GDM1 (cell line): ENCODE measurements at regions not wholly inside any gene's neighbourhood (a gene's known extent, or its start where the extent isn't known, plus 50 kb on each side); places are given as distances from the start of the nearest gene placed in this dataset.
"Not testable (repeated sequence)": the region's sequence is repeated elsewhere in the genome, so short reads cannot be mapped to it uniquely, and the experiment has no call there.

ENCODE experiments used
- DNase-seq: peaks from one replicate; lab custom pipeline; 2025; lab: John Stamatoyannopoulos, UW

DNA sequence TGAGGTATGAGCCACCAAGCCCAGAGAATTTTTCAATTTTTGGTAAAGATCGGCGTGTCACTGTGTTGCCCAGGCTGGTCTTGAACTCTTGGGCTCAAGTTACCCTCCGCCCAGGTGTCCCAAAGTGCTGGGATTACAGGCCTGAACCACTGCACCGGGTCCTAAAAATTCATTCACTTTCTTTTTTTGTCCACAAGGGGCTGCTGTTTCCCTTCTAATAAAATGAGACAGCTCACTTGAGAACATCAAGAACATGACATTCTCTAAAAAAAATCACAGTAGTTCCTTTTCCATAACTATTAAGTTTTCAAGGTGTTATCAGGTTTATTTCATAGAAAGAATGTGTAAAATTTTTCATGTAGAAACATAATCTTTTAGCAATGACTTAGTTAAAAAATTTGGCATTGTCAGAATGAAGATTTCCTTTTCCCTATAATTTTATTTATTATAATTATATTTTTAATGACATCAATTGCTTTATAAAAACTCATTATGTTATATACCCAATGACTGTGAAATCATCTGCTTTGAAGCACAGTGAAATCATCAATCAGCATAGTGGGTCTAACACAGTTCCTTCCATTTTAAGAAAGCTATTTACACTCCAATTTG, 1723.8 kb upstream of the DEFB115 start:
- DNase-seq = not testable (repeated sequence)

DNA sequence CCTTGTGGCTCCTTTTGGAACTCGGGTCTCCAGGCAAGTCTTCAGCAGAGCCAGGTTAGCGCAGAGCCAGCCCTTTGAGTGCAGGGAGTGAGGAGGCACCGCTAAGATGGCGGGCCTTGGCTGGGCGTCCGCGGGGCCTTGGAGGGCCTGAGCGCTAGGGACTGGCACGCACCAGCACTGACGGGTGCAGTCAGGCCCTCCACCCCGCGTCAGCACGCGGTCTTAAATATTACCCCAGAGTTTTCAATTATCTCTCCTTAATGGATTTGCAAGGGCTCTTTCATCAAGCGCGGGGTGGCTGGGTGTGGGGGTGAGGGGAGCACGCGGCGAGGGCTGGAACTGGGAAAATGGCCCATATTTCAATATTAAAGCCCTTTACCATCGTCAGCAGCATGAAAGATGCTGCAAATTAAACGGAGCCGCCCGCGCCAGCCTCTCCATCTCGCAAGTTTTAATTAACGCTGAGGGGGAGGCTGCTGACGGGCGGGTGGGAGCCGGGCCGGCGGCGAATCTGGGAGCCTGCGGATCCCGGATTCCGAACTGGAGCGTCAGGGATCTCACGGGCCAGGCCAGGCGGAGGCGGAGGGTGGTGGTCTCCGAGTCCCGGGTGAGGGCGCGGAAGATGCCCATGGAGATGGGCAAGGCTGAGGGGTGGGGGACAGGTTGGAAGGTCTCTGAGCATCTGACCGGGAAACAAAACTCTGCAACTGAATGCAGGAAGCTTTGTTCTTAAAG, 1690.4 kb upstream of the DEFB115 start:
- DNase-seq = not testable (repeated sequence)

DNA sequence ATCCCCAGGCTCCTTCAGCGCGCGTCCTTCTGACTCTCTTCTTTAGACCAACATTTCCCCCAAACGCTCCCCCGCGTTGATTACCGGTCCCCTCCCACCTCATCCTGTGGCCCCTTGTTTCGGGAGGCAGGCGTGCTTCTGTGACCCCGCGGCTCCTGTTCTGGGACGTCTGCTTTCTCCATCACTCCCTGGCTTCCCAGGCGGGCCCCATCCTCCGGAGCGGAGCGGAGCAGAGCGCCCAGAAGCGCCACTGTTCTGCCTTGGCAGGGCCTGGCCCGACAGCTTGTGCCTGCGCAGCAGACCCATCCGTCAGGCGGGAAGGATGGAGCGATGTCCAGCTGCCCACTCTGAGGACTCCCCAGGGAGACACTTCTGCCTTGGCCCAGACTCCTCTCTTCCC, 1689.8 kb upstream of the DEFB115 start:
- not testable (repeated sequence) for DNase-seq

DNA sequence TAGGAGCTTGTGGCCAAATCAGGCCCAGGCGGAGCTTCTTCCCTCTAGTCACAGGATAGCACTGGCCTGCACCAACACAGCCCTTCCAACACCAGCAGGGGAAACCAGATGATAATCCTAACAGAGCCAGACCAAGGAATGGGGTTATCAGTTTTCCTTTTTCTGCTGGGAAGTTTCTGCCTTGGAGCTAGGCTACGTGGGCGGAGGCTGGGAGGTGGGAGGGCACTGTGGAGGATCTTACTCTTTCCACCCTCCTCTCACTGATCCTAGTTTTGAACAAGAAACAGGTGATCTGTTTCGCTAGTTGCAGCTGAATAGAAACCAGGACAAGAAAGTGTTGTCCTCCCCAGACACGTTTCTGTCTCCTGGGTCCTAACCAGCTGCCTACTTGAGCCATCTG, 1687.3 kb upstream of the DEFB115 start:
- DNase-seq = not testable (repeated sequence)

DNA sequence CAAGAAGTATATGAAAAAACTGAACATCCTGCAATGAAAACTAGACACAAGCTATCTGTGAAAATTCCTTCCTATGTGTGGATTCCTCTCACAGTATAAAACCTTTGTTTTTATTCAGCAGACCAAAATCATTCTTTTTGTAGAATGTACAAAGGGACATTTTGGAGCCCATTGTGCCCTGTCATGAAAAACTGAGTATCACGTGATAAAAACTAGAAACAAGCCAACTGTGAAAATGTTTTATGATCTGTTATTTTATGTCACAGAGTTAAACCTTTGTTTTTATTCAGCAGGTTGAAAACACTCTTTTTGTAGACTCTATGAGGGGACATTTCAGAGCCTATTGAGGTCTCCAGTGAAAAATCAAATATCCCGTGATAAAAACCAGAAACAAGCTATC, 1667.9 kb upstream of the DEFB115 start:
- not testable (repeated sequence) for DNase-seq

DNA sequence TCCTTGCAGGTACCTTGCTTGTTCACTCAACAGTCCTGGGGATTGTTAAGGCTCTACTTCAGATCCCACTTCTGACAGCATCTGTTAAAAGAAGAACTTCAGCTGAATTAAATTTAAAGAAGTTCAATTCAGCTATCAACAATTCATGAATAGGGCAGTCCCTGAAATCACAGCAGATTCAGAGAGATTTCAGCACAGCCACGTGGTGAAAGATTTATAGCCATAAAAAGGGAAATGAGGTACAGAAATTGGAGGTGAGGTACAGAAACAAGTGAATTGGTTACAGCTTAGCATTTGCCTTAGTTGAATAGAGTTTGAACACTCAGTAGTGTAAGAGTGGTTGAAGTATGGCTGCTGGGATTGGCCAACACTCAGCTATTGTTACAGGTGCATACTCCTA, 1653.3 kb upstream of the DEFB115 start:
- DNase-seq = not testable (repeated sequence)

DNA sequence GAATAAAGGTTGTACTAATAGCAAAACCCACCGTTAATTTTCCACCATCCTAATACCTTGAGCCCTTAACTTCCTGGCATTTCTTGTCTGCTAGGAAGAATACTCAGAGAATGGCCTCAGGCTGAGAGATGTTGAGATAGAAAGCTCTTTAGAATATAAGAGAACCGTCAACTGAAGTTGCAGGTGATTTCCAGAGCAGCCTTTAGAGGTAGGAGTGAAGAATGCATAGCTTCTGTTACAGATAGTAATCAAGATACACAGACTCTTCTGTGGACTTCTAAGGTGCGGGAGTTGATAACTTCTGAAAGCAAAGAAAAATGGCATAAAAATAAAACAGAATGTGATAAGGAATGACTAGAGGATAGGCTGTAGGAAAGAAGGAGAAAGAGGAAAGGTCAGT, 1651.3 kb upstream of the DEFB115 start:
- DNase-seq = not testable (repeated sequence)

DNA sequence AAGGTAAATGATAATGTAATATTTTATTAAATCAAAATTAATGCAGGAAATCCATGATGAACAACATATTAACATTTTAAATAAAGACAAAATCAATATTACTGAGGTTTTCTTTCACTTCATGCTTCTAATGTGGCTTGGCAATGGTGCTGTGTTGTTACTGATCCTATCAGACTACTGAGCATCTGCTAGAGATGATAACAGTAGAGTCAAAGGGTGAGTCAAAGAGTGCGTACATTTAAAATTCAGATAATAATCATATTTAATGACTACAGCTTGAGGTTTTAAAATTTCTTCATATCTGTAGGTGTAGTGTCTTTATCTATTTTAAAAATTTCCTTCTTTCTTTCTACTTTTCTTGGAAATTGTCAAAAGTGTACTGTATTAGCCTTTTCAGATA, 1628.1 kb upstream of the DEFB115 start:
- not testable (repeated sequence) for DNase-seq
